ENCODE measurements at regions not wholly inside any gene's neighbourhood (a gene's known extent, or its start where the extent isn't known, plus 50 kb on each side); places are given as distances from the start of the nearest gene placed in this dataset.

- TF ChIP-seq POLR2A (IDR thresholded peaks at IDR 0.05) = no peak
- no peak for TF ChIP-seq CTCF (IDR thresholded peaks at IDR 0.05)
Measured at GRCh38 chr17:73910206-73910605, 266.0 kb upstream of the SDK2 start.

All from prostate gland (tissue), 2 donors.